ENCODE measurements at regions not wholly inside any gene's neighbourhood (a gene's known extent, or its start where the extent isn't known, plus 50 kb on each side); places are given as distances from the start of the nearest gene placed in this dataset.
"Not testable (repeated sequence)": the region's sequence is repeated elsewhere in the genome, so short reads cannot be mapped to it uniquely, and the experiment has no call there.

GRCh38 chr14:81584495-81584894 is 50.8 kb upstream of the SEL1L start:
- no peak for DNase-seq

GRCh38 chr14:81589381-81590065 is 55.9 kb upstream of the SEL1L start:
- no peak for DNase-seq

- DNase-seq, result no peak
These were observed 57.6 kb upstream of the SEL1L start for GRCh38 chr14:81591266-81591665.

GRCh38 chr14:81594012-81594411 is 60.4 kb upstream of the SEL1L start:
- no peak for DNase-seq

- DNase-seq, result no peak
These were observed 72.0 kb upstream of the SEL1L start for GRCh38 chr14:81605660-81606059.

- no peak for DNase-seq
These were observed 79.8 kb upstream of the SEL1L start for GRCh38 chr14:81613341-81614045.

GRCh38 chr14:81614302-81614701 is 80.6 kb upstream of the SEL1L start:
- DNase-seq, result not testable (repeated sequence)

- no peak for DNase-seq
These were observed 85.0 kb upstream of the SEL1L start for GRCh38 chr14:81618695-81619094.

- no peak for DNase-seq
These were observed 86.2 kb upstream of the SEL1L start for GRCh38 chr14:81619816-81620215.

- not testable (repeated sequence) for DNase-seq
These were observed 90.2 kb upstream of the SEL1L start for GRCh38 chr14:81623771-81624396.

- DNase-seq, result no peak
These were observed 91.7 kb upstream of the SEL1L start for GRCh38 chr14:81625343-81625742.

GRCh38 chr14:81632157-81632556 is 98.5 kb upstream of the SEL1L start:
- DNase-seq, result no peak

GRCh38 chr14:81633496-81633895 is 99.8 kb upstream of the SEL1L start:
- DNase-seq, result no peak

- no peak for DNase-seq
These were observed 104.0 kb upstream of the SEL1L start for GRCh38 chr14:81637639-81638038.

GRCh38 chr14:81638656-81639280 is 105.1 kb upstream of the SEL1L start:
- no peak for DNase-seq

- no peak for DNase-seq
These were observed 120.0 kb upstream of the SEL1L start for GRCh38 chr14:81653626-81654025.

- DNase-seq, result no peak
These were observed 122.0 kb upstream of the SEL1L start for GRCh38 chr14:81655423-81656314.

GRCh38 chr14:81656811-81657210 is 123.2 kb upstream of the SEL1L start:
- DNase-seq, result no peak

GRCh38 chr14:81662066-81662465 is 128.4 kb upstream of the SEL1L start:
- no peak for DNase-seq

GRCh38 chr14:81662570-81663197 is 129.0 kb upstream of the SEL1L start:
- DNase-seq, result no peak

- no peak for DNase-seq
These were observed 135.1 kb upstream of the SEL1L start for GRCh38 chr14:81668626-81669274.

- no peak for DNase-seq
These were observed 135.7 kb upstream of the SEL1L start for GRCh38 chr14:81669308-81669707.
